Skeletal muscle tissue (tissue), 3 donors: ENCODE measurements at regions not wholly inside any gene's neighbourhood (a gene's known extent, or its start where the extent isn't known, plus 50 kb on each side); places are given as distances from the start of the nearest gene placed in this dataset.
"Not testable (repeated sequence)": the region's sequence is repeated elsewhere in the genome, so short reads cannot be mapped to it uniquely, and the experiment has no call there.

Experiments
- H3K27ac ChIP-seq: one replicate; pipeline ENCODE4 v1.7.0; 2013; ENCODE audit warnings: mild to moderate bottlenecking, low read depth, low read length, inconsistent platforms
- H3K27me3 ChIP-seq, 3 donors: one replicate each; pipeline ENCODE4 v1.7.0; 2013; ENCODE audit warnings: low read length in 3 of 3; ENCODE audit not compliant: control insufficient read depth in 3 of 3, insufficient read depth in 3 of 3
- H3K36me3 ChIP-seq, 3 donors: one replicate each; pipeline ENCODE4 v1.7.0; 2013; ENCODE audit warnings: low read length in 3 of 3; ENCODE audit not compliant: control insufficient read depth in 3 of 3, insufficient read depth in 3 of 3
- H3K4me1 ChIP-seq, 3 donors: one replicate each; pipeline ENCODE4 v1.7.0; 2013; ENCODE audit warnings: low read length in 3 of 3, mild to moderate bottlenecking in 3 of 3; ENCODE audit not compliant: control insufficient read depth in 3 of 3, insufficient read depth in 3 of 3
- H3K4me3 ChIP-seq, 3 donors: one replicate each; pipeline ENCODE4 v1.7.0; 2013; ENCODE audit warnings: low read length in 3 of 3
- H3K9ac ChIP-seq, 3 donors: one replicate each; pipeline ENCODE4 v1.7.0; 2013; ENCODE audit warnings: low read length in 3 of 3, mild to moderate bottlenecking in 3 of 3, moderate library complexity in 2 of 3, low read depth in 1 of 3
- H3K9me3 ChIP-seq, 3 donors: one replicate each; pipeline ENCODE4 v1.7.0; 2013; ENCODE audit warnings: low read length in 3 of 3; ENCODE audit not compliant: control insufficient read depth in 3 of 3
- donor health status: Osteomylitis.

GRCh38 chr5:143596824-143597223 lies 193.3 kb upstream of the NR3C1 start:
- Histone ChIP-seq H3K4me1 (peaks cover 11 to 15% (median 14%) of the 10 kb centered on the region in 3 donors), H3K9ac (no peak overlapping the region), H3K4me3 (no peak overlapping the region), H3K36me3 (no peaks in the 10 kb centered on the region), H3K27ac (no peak overlapping the region), H3K9me3 (no peaks in the 10 kb centered on the region), H3K27me3 (no peaks in the 10 kb centered on the region)

DNA sequence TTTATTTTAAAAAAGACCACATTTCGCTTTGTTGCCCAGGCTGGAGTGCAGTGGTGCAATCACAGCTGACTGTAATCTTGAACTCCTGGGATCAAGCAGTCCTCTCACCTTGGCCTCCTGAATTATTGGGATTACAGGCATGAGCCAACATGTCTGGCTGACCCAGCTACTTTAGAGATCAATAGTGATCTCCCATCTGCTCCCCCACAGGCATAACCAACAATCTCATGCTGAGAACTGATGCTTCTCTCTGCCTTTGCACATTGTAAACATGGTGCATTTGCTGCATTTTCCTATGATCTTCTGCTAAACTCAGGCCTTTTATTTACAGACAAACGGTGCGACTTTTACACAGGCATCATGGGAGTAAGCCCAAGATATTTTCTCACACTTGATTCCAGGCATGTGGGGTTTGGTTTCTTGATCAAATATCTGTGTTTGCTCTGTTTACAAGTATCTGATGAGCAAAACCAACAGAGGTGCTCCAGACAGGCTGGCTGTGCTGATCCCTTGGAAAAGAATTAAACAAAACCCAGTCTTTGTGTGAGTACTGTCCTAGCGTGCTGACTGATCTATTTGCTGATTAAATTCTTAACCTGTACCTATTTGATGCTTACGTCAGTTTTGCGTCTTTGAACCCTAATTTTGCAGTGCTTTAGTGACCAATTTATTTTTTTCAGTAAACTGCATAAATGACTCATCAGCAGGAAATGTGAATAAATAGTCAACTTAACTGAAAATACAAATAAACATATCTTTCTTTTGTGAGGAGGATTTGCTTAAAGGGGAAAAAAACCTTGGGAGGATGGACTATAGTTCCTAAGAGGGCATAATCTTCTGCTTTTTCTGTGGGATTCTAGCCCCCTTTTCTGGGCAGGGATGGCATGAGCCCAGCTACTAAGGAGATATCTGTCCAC lies 191.7 kb upstream of the NR3C1 start:
- Histone ChIP-seq H3K9me3 (no peaks in the 10 kb centered on the region), H3K9ac (no peak overlapping the region), H3K36me3 (no peaks in the 10 kb centered on the region), H3K27ac (no peak overlapping the region), H3K27me3 (no peaks in the 10 kb centered on the region), H3K4me3 (no peak overlapping the region), H3K4me1 (peaks cover 0 to 4% (median 0%) of the 10 kb centered on the region in 3 donors)

GRCh38 chr5:143593723-143594122 lies 190.2 kb upstream of the NR3C1 start:
- no peaks in the 10 kb centered on the region for H3K27me3 ChIP-seq
- H3K9ac ChIP-seq, result no peak overlapping the region
- H3K9me3 ChIP-seq, result no peaks in the 10 kb centered on the region
- peaks cover 0 to 4% (median 2%) of the 10 kb centered on the region in 3 donors for H3K4me1 ChIP-seq
- no peak overlapping the region for H3K27ac ChIP-seq
- H3K4me3 ChIP-seq, result no peak overlapping the region
- no peaks in the 10 kb centered on the region for H3K36me3 ChIP-seq

DNA sequence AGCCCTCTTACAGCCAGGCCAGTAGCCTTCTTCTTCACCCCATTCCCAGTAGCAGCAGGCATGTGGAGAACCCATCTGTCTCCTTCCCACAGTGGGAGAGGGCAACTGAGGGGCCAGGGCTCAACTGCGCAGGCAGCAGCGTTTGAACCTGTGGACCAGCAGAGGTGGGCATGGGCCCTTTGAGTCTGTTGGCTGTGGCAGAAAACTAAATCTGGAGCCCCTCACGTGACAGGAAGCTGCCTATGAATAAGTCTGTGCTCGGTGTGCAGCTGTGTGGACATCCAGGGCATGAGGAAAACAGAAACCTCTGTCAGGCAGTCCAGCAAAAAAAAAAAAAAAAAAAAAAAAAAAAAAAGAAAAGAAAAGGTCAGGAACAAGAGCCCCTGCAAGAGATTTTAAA lies 189.2 kb upstream of the NR3C1 start:
- Histone ChIP-seq H3K36me3 (no peaks in the 10 kb centered on the region), H3K9me3 (no peaks in the 10 kb centered on the region), H3K9ac (peak overlapping the region in 1 of 3 donors; percentile 23), H3K4me3 (no peak overlapping the region), H3K27me3 (no peaks in the 10 kb centered on the region), H3K27ac (no peak overlapping the region), H3K4me1 (peaks cover 0 to 4% (median 2%) of the 10 kb centered on the region in 3 donors)

GRCh38 chr5:143588933-143589662 lies 185.6 kb upstream of the NR3C1 start:
- Histone ChIP-seq H3K9me3 (no peaks in the 10 kb centered on the region), H3K4me1 (peaks cover 0 to 4% (median 2%) of the 10 kb centered on the region in 3 donors), H3K4me3 (no peak overlapping the region), H3K27ac (no peak overlapping the region), H3K9ac (no peak overlapping the region), H3K36me3 (no peaks in the 10 kb centered on the region), H3K27me3 (no peaks in the 10 kb centered on the region)

DNA sequence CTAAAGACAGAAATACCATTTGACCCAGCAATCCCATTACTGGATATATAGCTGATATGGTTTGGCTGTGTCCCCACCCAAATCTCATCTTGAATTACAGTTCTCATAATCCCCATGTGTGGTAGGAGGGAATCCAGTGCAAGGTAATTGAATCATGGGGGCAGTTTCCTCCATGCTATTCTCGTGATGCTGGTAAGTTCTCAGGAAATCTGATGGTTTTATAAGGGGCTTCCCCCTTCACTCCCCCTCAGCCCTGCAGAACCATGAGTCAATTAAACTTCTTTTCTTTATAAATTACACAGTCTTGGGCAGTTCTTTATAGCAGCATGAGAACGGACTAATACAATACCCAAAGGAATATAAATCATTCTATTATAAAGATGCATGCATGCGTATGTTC lies 184.6 kb upstream of the NR3C1 start:
- not testable (repeated sequence) for H3K9me3 ChIP-seq, H3K4me1 ChIP-seq, H3K9ac ChIP-seq, H3K36me3 ChIP-seq, H3K27ac ChIP-seq, H3K27me3 ChIP-seq, H3K4me3 ChIP-seq

- no peak overlapping the region for H3K4me3 ChIP-seq
- H3K9me3 ChIP-seq, result no peaks in the 10 kb centered on the region
- H3K36me3 ChIP-seq, result no peaks in the 10 kb centered on the region
- H3K27ac ChIP-seq, result no peak overlapping the region
- no peak overlapping the region for H3K9ac ChIP-seq
- no peaks in the 10 kb centered on the region for H3K27me3 ChIP-seq
- H3K4me1 ChIP-seq, result peaks cover 0 to 2% (median 0%) of the 10 kb centered on the region in 3 donors
Observed at GRCh38 chr5:143586781-143587362, 183.4 kb upstream of the NR3C1 start.

- H3K27me3 ChIP-seq, result no peaks in the 10 kb centered on the region
- no peak overlapping the region for H3K27ac ChIP-seq
- H3K9me3 ChIP-seq, result no peaks in the 10 kb centered on the region
- no peak overlapping the region for H3K4me3 ChIP-seq
- no peaks in the 10 kb centered on the region for H3K36me3 ChIP-seq
- H3K9ac ChIP-seq, result no peak overlapping the region
- H3K4me1 ChIP-seq, result peaks cover 0 to 2% (median 0%) of the 10 kb centered on the region in 3 donors
Observed at GRCh38 chr5:143585970-143586369, 182.5 kb upstream of the NR3C1 start.

GRCh38 chr5:143583409-143583808 lies 179.9 kb upstream of the NR3C1 start:
- no peaks in the 10 kb centered on the region for H3K9me3 ChIP-seq
- no peak overlapping the region for H3K9ac ChIP-seq
- H3K27me3 ChIP-seq, result no peaks in the 10 kb centered on the region
- no peaks in the 10 kb centered on the region for H3K4me1 ChIP-seq
- H3K36me3 ChIP-seq, result no peaks in the 10 kb centered on the region
- no peak overlapping the region for H3K27ac ChIP-seq
- no peak overlapping the region for H3K4me3 ChIP-seq

DNA sequence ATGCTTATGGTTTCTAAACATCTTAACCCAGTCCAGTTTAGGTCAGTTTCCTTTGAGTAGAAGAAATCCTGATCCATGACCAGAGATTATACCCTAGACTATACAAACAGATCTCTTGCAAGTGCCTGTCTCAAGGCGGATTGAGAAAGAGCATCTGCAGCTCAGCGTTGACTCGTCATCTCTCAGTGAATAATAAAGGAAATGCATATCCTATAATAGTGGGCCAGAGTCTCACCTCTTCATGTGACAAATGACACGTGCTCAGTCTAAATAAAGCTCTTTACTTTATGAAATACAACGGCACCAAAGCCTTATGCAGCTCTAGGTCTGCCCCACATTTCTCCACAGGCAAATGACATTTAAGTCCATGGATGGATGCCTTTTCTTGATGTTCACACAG lies 179.4 kb upstream of the NR3C1 start:
- Histone ChIP-seq H3K27me3 (no peaks in the 10 kb centered on the region), H3K36me3 (no peaks in the 10 kb centered on the region), H3K4me1 (no peaks in the 10 kb centered on the region), H3K9me3 (no peaks in the 10 kb centered on the region), H3K4me3 (no peak overlapping the region), H3K27ac (no peak overlapping the region), H3K9ac (no peak overlapping the region)
